GM18907 (cell line): ENCODE measurements at regions not wholly inside any gene's neighbourhood (a gene's known extent, or its start where the extent isn't known, plus 50 kb on each side); places are given as distances from the start of the nearest gene placed in this dataset.

Source experiments
- ATAC-seq: cut with Tn5 transposase; IDR thresholded peaks from one replicate; pipeline ENCODE4 v1.9.1; 2021; ENCODE audit warnings: mild to moderate bottlenecking, moderate library complexity; ENCODE audit not compliant: unreplicated experiment

GRCh38 chr15:39227001-39227400, 353.9 kb upstream of the THBS1 start:
- ATAC-seq: no peak

GRCh38 chr15:39228889-39229288, 352.0 kb upstream of the THBS1 start:
- no peak for ATAC-seq

GRCh38 chr15:39230205-39230907, 350.5 kb upstream of the THBS1 start:
- no peak for ATAC-seq

- ATAC-seq: no peak
These were observed 350.0 kb upstream of the THBS1 start for GRCh38 chr15:39230908-39231285.

GRCh38 chr15:39232512-39232911, 348.4 kb upstream of the THBS1 start:
- ATAC-seq: no peak

GRCh38 chr15:39235084-39235795, 345.6 kb upstream of the THBS1 start:
- ATAC-seq: no peak

- no peak for ATAC-seq
These were observed 344.5 kb upstream of the THBS1 start for GRCh38 chr15:39236375-39236774.

GRCh38 chr15:39238443-39238842, 342.4 kb upstream of the THBS1 start:
- ATAC-seq: no peak

- ATAC-seq: no peak
These were observed 341.3 kb upstream of the THBS1 start for GRCh38 chr15:39239562-39239961.

GRCh38 chr15:39242345-39242744, 338.5 kb upstream of the THBS1 start:
- ATAC-seq: no peak

- no peak for ATAC-seq
These were observed 337.5 kb upstream of the THBS1 start for GRCh38 chr15:39243396-39243795.

GRCh38 chr15:39244776-39245175, 336.1 kb upstream of the THBS1 start:
- no peak for ATAC-seq

GRCh38 chr15:39246523-39246922, 334.4 kb upstream of the THBS1 start:
- ATAC-seq: no peak

GRCh38 chr15:39247574-39247973, 333.3 kb upstream of the THBS1 start:
- no peak for ATAC-seq

GRCh38 chr15:39248204-39248603, 332.7 kb upstream of the THBS1 start:
- no peak for ATAC-seq

GRCh38 chr15:39250001-39250400, 330.9 kb upstream of the THBS1 start:
- no peak for ATAC-seq

- no peak for ATAC-seq
These were observed 330.3 kb upstream of the THBS1 start for GRCh38 chr15:39250460-39251186.

GRCh38 chr15:39251413-39252133, 329.3 kb upstream of the THBS1 start:
- ATAC-seq: no peak

- ATAC-seq: no peak
These were observed 328.8 kb upstream of the THBS1 start for GRCh38 chr15:39252134-39252470.

- ATAC-seq: no peak
These were observed 327.3 kb upstream of the THBS1 start for GRCh38 chr15:39253552-39253951.

- ATAC-seq: no peak
These were observed 326.7 kb upstream of the THBS1 start for GRCh38 chr15:39254181-39254580.
